ENCODE measurements at regions not wholly inside any gene's neighbourhood (a gene's known extent, or its start where the extent isn't known, plus 50 kb on each side); places are given as distances from the start of the nearest gene placed in this dataset.
"Not testable (repeated sequence)": the region's sequence is repeated elsewhere in the genome, so short reads cannot be mapped to it uniquely, and the experiment has no call there.

GRCh38 chr5:107072440-107072839 is 598.3 kb downstream of the EFNA5 start:
- no peak for DNase-seq

GRCh38 chr5:107068782-107069181 is 602.0 kb downstream of the EFNA5 start:
- no peak for DNase-seq

- no peak for DNase-seq
Measured at GRCh38 chr5:107067395-107067794, 603.3 kb downstream of the EFNA5 start.

- no peak for DNase-seq
Measured at GRCh38 chr5:107063511-107063910, 607.2 kb downstream of the EFNA5 start.

- DNase-seq = no peak
Measured at GRCh38 chr5:107058803-107059202, 611.9 kb downstream of the EFNA5 start.

- DNase-seq = no peak
Measured at GRCh38 chr5:107058235-107058634, 612.5 kb downstream of the EFNA5 start.

- no peak for DNase-seq
Measured at GRCh38 chr5:107056278-107056677, 614.5 kb downstream of the EFNA5 start.

GRCh38 chr5:107047048-107047447 is 623.7 kb downstream of the EFNA5 start:
- no peak for DNase-seq

- DNase-seq = no peak
Measured at GRCh38 chr5:107043665-107044064, 627.1 kb downstream of the EFNA5 start.

GRCh38 chr5:107040907-107041306 is 629.8 kb downstream of the EFNA5 start:
- peak; percentile 4 for DNase-seq

GRCh38 chr5:107032629-107033028 is 638.1 kb downstream of the EFNA5 start:
- no peak for DNase-seq

- DNase-seq = no peak
Measured at GRCh38 chr5:107028938-107029337, 641.8 kb downstream of the EFNA5 start.

- DNase-seq = no peak
Measured at GRCh38 chr5:107025712-107026497, 644.8 kb downstream of the EFNA5 start.

- no peak for DNase-seq
Measured at GRCh38 chr5:107023732-107024131, 647.0 kb downstream of the EFNA5 start.

GRCh38 chr5:107021575-107021974 is 649.2 kb downstream of the EFNA5 start:
- DNase-seq = no peak

GRCh38 chr5:107020626-107021025 is 650.1 kb downstream of the EFNA5 start:
- DNase-seq = no peak

GRCh38 chr5:107017616-107018015 is 653.1 kb downstream of the EFNA5 start:
- DNase-seq = no peak

- no peak for DNase-seq
Measured at GRCh38 chr5:107012371-107012770, 658.4 kb downstream of the EFNA5 start.

GRCh38 chr5:107011605-107012004 is 659.1 kb downstream of the EFNA5 start:
- no peak for DNase-seq

GRCh38 chr5:107010060-107010459 is 660.7 kb downstream of the EFNA5 start:
- no peak for DNase-seq

GRCh38 chr5:107005653-107006052 is 665.1 kb downstream of the EFNA5 start:
- DNase-seq = no peak

- DNase-seq = no peak
Measured at GRCh38 chr5:107005161-107005560, 665.6 kb downstream of the EFNA5 start.

GRCh38 chr5:107002115-107002514 is 668.6 kb downstream of the EFNA5 start:
- DNase-seq = no peak

- not testable (repeated sequence) for DNase-seq
Measured at GRCh38 chr5:106999506-106999905, 671.2 kb downstream of the EFNA5 start.
